K562 (cell line): ENCODE measurements at regions not wholly inside any gene's neighbourhood (a gene's known extent, or its start where the extent isn't known, plus 50 kb on each side); places are given as distances from the start of the nearest gene placed in this dataset.

Experiments
- ATAC-seq: fragments of 200-7000 bp; cut with Tn5 transposase; 3 replicates; pipeline ENCODE4 v1.9.1; 2020; ENCODE audit warnings: moderate library complexity
- BruUV-seq: library from RNA; stranded (reverse); fragments of 400-500 nt; replicated peaks from 2 replicates; lab custom pipeline; 2021; lab: Mats Ljungman, UMichigan
- CTCF ChIA-PET: fragments of 300-600 bp; formaldehyde crosslinking; extraction: SDS; loops from one replicate; lab custom pipeline; 2021; ENCODE audit warnings: low intra/inter-chr PET ratio; lab: Yijun Ruan, JAX
- POLR2A ChIA-PET: fragments of 300-600, 350-650 bp; sonication (Branson Sonifier 250); formaldehyde crosslinking; extraction: SDS; loops from one replicate; lab custom pipeline; 2021; ENCODE audit warnings: antibody characterized with exemption, inconsistent platforms; lab: Yijun Ruan, JAX
- DNase-seq, 4 experiments: peaks; one replicate each; pipeline versions ENCODE4 v3.0.0 to v3.0.0-alpha.2; 2011 to 2018; ENCODE audit warnings: low spot score in 3 of 4, mixed read lengths in 3 of 4; ENCODE audit errors: extremely low read depth in 1 of 4
- FAIRE-seq: peaks from 2 replicates; lab custom pipeline; 2011; peaks lifted over from hg19 to GRCh38; lab: Jason Lieb, UNC
- H2AFZ ChIP-seq: 2 replicates; pipeline ENCODE4 v1.6.0; 2011; ENCODE audit warnings: low read depth, low read length, control low read depth, inconsistent platforms
- H3K27ac ChIP-seq: fragments of 200-600 bp; 3 replicates; pipeline ENCODE4 v1.8.0; 2011; ENCODE audit warnings: low read depth, mild to moderate bottlenecking, control low read depth, inconsistent platforms, low read length, moderate library complexity, mixed read lengths; ENCODE audit errors: extremely low read depth
- H3K27me3 ChIP-seq, 2 experiments: fragments of 300-600 bp in 1 of 2; 2 replicates in 1 of 2; 3 replicates in 1 of 2; pipeline versions ENCODE4 v1.6.0 to v1.8.0; 2011; ENCODE audit warnings: inconsistent platforms in 2 of 2, low read length in 2 of 2, mild to moderate bottlenecking in 1 of 2, mixed read lengths in 1 of 2, moderate library complexity in 1 of 2; ENCODE audit not compliant: control insufficient read depth in 2 of 2, insufficient read depth in 2 of 2
- H3K36me3 ChIP-seq: fragments of 300-600 bp; 3 replicates; pipeline ENCODE4 v1.8.0; 2011; ENCODE audit warnings: mild to moderate bottlenecking, low read length, inconsistent platforms; ENCODE audit not compliant: control insufficient read depth, insufficient read depth
- H3K4me1 ChIP-seq, 2 experiments: fragments of 200-600 bp in 1 of 2; replicated peaks in 1 of 2; 2 replicates in 1 of 2; 3 replicates in 1 of 2; pipeline versions ENCODE4 v1.5.1 to v1.8.0; 2011; ENCODE audit warnings: inconsistent platforms in 2 of 2, low read length in 2 of 2, mild to moderate bottlenecking in 1 of 2, mixed read lengths in 1 of 2, moderate library complexity in 1 of 2; ENCODE audit not compliant: control insufficient read depth in 2 of 2, insufficient read depth in 2 of 2
- H3K4me2 ChIP-seq: 2 replicates; pipeline ENCODE4 v1.6.1; 2011; ENCODE audit warnings: low read length, control low read depth, inconsistent platforms, mixed read lengths; ENCODE audit not compliant: insufficient read depth
- H3K4me3 ChIP-seq: fragments of 200-600 bp; sonication (generic), shearing (Covaris generic); 2 replicates; pipeline ENCODE4 v1.5.1; 2016; ENCODE audit warnings: control low read depth, inconsistent platforms
- H3K79me2 ChIP-seq: fragments of 200-600 bp; 3 replicates; pipeline ENCODE4 v1.8.0; 2011; ENCODE audit warnings: low read length, inconsistent platforms; ENCODE audit not compliant: control insufficient read depth, insufficient read depth
- H3K9ac ChIP-seq, 2 experiments: 2 replicates each; pipeline versions ENCODE4 v1.6.0 to v1.6.1; 2011; ENCODE audit warnings: low read depth in 2 of 2, low read length in 2 of 2, control low read depth in 1 of 2, inconsistent platforms in 1 of 2, mild to moderate bottlenecking in 1 of 2, mixed read lengths in 1 of 2; ENCODE audit not compliant: insufficient read depth in 1 of 2
- H3K9me1 ChIP-seq: one replicate; pipeline ENCODE4 v1.6.0; 2011; ENCODE audit warnings: inconsistent platforms, mild to moderate bottlenecking, low read length, moderate library complexity; ENCODE audit not compliant: control insufficient read depth, insufficient read depth
- H3K9me3 ChIP-seq: replicated peaks from 2 replicates; pipeline ENCODE4 v1.5.1; 2011; ENCODE audit warnings: low read depth, low read length, inconsistent platforms; ENCODE audit not compliant: control insufficient read depth, insufficient read depth
- H4K20me1 ChIP-seq: replicated peaks from 2 replicates; pipeline ENCODE4 v1.6.1; 2011; ENCODE audit warnings: low read length, inconsistent platforms, mixed read lengths; ENCODE audit not compliant: control insufficient read depth, insufficient read depth
- BCL6 ChIP-seq: fragments of 250-450 bp; sonication (Bioruptor Pico); IDR thresholded peaks from 2 replicates; pipeline ENCODE4 v1.4.0; 2020
- BCOR ChIP-seq: fragments of 450-650 bp; IDR thresholded peaks from 2 replicates; pipeline ENCODE4 v1.6.1; 2016
- CBX1 ChIP-seq: sonication (generic); IDR thresholded peaks from 2 replicates; pipeline ENCODE4 v1.6.1; 2016; ENCODE audit warnings: antibody characterized with exemption, low read depth, mild to moderate bottlenecking
- CC2D1A ChIP-seq: fragments of 450-650 bp; IDR thresholded peaks from 2 replicates; pipeline ENCODE4 v1.6.1; 2017; ENCODE audit warnings: mild to moderate bottlenecking
- CCAR2 ChIP-seq: fragments of 200-400 bp; formaldehyde crosslinking; IDR thresholded peaks from 2 replicates; pipeline ENCODE4 v1.6.1; 2017; ENCODE audit warnings: mild to moderate bottlenecking, low read depth, low read length
- ESRRA ChIP-seq: fragments of 450-650 bp; IDR thresholded peaks from 2 replicates; pipeline ENCODE4 v1.6.1; 2014; ENCODE audit warnings: low read depth, mild to moderate bottlenecking, moderate library complexity, borderline replicate concordance
- FOXK1 ChIP-seq: sonication (generic); formaldehyde crosslinking; IDR thresholded peaks from 2 replicates; pipeline ENCODE4 v1.8.0; 2022; ENCODE audit warnings: missing genetic modification reagents, mild to moderate bottlenecking, borderline replicate concordance
- KAT8 ChIP-seq: fragments of 450-650 bp; IDR thresholded peaks from 2 replicates; pipeline ENCODE4 v1.6.1; 2016; ENCODE audit warnings: low read depth, mild to moderate bottlenecking
- KLF10 ChIP-seq: fragments of 250-450 bp; sonication (Bioruptor Pico); IDR thresholded peaks from 2 replicates; pipeline ENCODE4 v1.6.1; 2021; ENCODE audit warnings: matching md5 sums
- MBD2 ChIP-seq: sonication (generic); IDR thresholded peaks from 2 replicates; pipeline ENCODE4 v1.6.1; 2016; ENCODE audit warnings: low read depth, borderline replicate concordance
- MEF2A ChIP-seq: IDR thresholded peaks from 2 replicates; pipeline ENCODE4 v1.6.1; 2011; ENCODE audit warnings: low read depth, mild to moderate bottlenecking, low read length, moderate library complexity; ENCODE audit not compliant: control insufficient read depth
- MIER1 ChIP-seq: fragments of 450-650 bp; IDR thresholded peaks from 2 replicates; pipeline ENCODE4 v1.6.1; 2016; ENCODE audit warnings: antibody characterized with exemption, mild to moderate bottlenecking, low read depth
- POLR2G ChIP-seq: fragments of 200-400 bp; formaldehyde crosslinking; IDR thresholded peaks from 2 replicates; pipeline ENCODE4 v1.6.1; 2017; ENCODE audit warnings: low read depth, mild to moderate bottlenecking, antibody characterized with exemption, low read length, moderate library complexity
- RHOXF2B ChIP-seq: fragments of 250-450 bp; sonication (Bioruptor Pico); conservative IDR thresholded peaks from 2 replicates; pipeline ENCODE4 v1.5.1; 2021
- TCF3 ChIP-seq: sonication (generic); formaldehyde crosslinking; IDR thresholded peaks from 2 replicates; pipeline ENCODE4 v1.4.0; 2020; ENCODE audit warnings: mild to moderate bottlenecking, missing genetic modification reagents
- ZNF384 ChIP-seq: IDR thresholded peaks from 2 replicates; pipeline ENCODE4 v1.6.1; 2012; ENCODE audit warnings: low read depth, low read length, improper control_type of control experiment
- ZNF696 ChIP-seq: fragments of 250-450 bp; sonication (Bioruptor Pico); conservative IDR thresholded peaks from 2 replicates; pipeline ENCODE4 v1.4.0; 2020; ENCODE audit warnings: mild to moderate bottlenecking, moderate library complexity
- WGBS: fragments of 100-300 bp; shearing (Covaris generic); methylation state at CpG from one replicate; pipeline ENCODE4 v1.1.6; 2016; ENCODE audit warnings: low coverage, mixed read lengths; ENCODE audit not compliant: insufficient coverage; ENCODE audit errors: missing lambda C conversion rate; 5-methylcytosine and 5-hydroxymethylcytosine counted together
- in situ Hi-C: fragments of 300-500 bp; cut with MboI; formaldehyde crosslinking; loops from 4 replicates; pipeline ENCODE4 v1.15.0; 2018; ENCODE audit warnings: inconsistent platforms, mixed read lengths
- intact Hi-C: fragments of 100-400 bp; cut with micrococcal nuclease; formaldehyde crosslinking; loops from 2 replicates; pipeline ENCODE4 v1.14.2; 2022
- TF ChIP-seq, protein P1 (sequence below): fragments of 450-650 bp; conservative IDR thresholded peaks from 2 replicates; pipeline ENCODE4 v1.6.1; 2016; ENCODE audit warnings: missing genetic modification characterization, low read depth, mild to moderate bottlenecking, control low read depth, missing compliant biosample characterization

GRCh38 chr3:147153830-147154539 lies 252.4 kb downstream of the ZIC4 start:
- CTCF ChIA-PET = no interaction called here
- no peaks in the 10 kb centered on the region for H4K20me1 ChIP-seq
- H3K36me3 ChIP-seq = no peaks in the 10 kb centered on the region
- DNase-seq (no peak), FAIRE-seq (no peak)
- H3K9me1 ChIP-seq = no peaks in the 10 kb centered on the region
- POLR2A ChIA-PET = no interaction called here
- H3K27me3 ChIP-seq = no peaks in the 10 kb centered on the region
- no peaks in the 10 kb centered on the region for H3K9me3 ChIP-seq
- TF ChIP-seq ZNF384 (no peak), CBX1 (no peak), MEF2A (no peak), FOXK1 (CRISPR knock-in tag) (no peak), MIER1 (no peak), MBD2 (no peak), CCAR2 (no peak), TCF3 (CRISPR knock-in tag) (no peak), RHOXF2B (no peak), KAT8 (no peak), KLF10 (CRISPR knock-in tag) (no peak), ZNF696 (CRISPR knock-in tag) (no peak), CC2D1A (no peak), ESRRA (no peak), BCL6 (CRISPR knock-in tag) (no peak), POLR2G (no peak), BCOR (no peak)
- TF ChIP-seq, protein P1, sequence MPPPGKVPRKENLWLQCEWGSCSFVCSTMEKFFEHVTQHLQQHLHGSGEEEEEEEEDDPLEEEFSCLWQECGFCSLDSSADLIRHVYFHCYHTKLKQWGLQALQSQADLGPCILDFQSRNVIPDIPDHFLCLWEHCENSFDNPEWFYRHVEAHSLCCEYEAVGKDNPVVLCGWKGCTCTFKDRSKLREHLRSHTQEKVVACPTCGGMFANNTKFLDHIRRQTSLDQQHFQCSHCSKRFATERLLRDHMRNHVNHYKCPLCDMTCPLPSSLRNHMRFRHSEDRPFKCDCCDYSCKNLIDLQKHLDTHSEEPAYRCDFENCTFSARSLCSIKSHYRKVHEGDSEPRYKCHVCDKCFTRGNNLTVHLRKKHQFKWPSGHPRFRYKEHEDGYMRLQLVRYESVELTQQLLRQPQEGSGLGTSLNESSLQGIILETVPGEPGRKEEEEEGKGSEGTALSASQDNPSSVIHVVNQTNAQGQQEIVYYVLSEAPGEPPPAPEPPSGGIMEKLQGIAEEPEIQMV (tag) = no peak
- TF ChIP-seq, all 486 proteins: peak for 0
- ATAC-seq = no peak
- Histone ChIP-seq H2AFZ (no peak overlapping the region), H3K4me3 (no peak overlapping the region), H3K9ac (no peak overlapping the region), H3K4me1 (no peaks in the 10 kb centered on the region), H3K27ac (no peak overlapping the region), H3K79me2 (no peaks in the 10 kb centered on the region), H3K4me2 (no peak overlapping the region)
- in situ Hi-C loops = no loop called here
- no TSS peak for BruUV-seq
- intact Hi-C loops = no loop called here
- WGBS = 7% methylated on average over 23 of the region's 30 CpGs
